ENCODE measurements at regions not wholly inside any gene's neighbourhood (a gene's known extent, or its start where the extent isn't known, plus 50 kb on each side); places are given as distances from the start of the nearest gene placed in this dataset.

DNA sequence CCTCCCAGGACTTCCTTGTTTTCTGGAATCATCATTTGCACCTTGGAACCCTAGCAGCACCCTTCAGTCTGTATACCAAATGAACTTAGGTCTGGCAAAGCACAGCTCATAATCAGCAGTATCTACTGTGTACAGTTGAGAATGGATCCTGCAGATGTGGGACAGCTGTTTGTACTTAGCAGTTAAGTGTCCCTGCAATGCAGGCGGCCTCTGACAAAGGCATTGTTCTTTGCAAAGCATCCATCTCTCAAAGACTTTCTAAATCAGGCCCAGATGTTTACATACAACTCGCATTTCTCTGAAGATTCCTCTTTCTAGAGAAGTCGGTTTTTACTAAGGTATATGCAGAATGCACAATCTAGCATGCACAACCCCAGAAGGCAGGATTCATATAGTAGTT is 170.5 kb upstream of the RBM19 start:
- no peak for TF ChIP-seq EP300 (IDR thresholded peaks at IDR 0.05)
- TF ChIP-seq POLR2AphosphoS5 (IDR thresholded peaks at IDR 0.05): no peak
- TF ChIP-seq CTCF (IDR thresholded peaks at IDR 0.05): no peak
- no peak for TF ChIP-seq POLR2A (IDR thresholded peaks at IDR 0.05)
